CD1c-positive myeloid dendritic cell (primary cell): ENCODE measurements at regions not wholly inside any gene's neighbourhood (a gene's known extent, or its start where the extent isn't known, plus 50 kb on each side); places are given as distances from the start of the nearest gene placed in this dataset.
"Not testable (repeated sequence)": the region's sequence is repeated elsewhere in the genome, so short reads cannot be mapped to it uniquely, and the experiment has no call there.

ENCODE experiments used
- DNase-seq: peaks from one replicate; pipeline ENCODE4 v3.0.0-alpha.2; 2016; ENCODE audit errors: extremely low spot score

- DNase-seq: no peak
Observed at GRCh38 chr21:41567901-41568510, 60.0 kb upstream of the TMPRSS2 start.

- not testable (repeated sequence) for DNase-seq
Observed at GRCh38 chr21:41567237-41567636, 59.3 kb upstream of the TMPRSS2 start.

- no peak for DNase-seq
Observed at GRCh38 chr21:41566500-41567014, 58.6 kb upstream of the TMPRSS2 start.

GRCh38 chr21:41565550-41565949, 57.6 kb upstream of the TMPRSS2 start:
- no peak for DNase-seq

GRCh38 chr21:41564871-41565274, 56.9 kb upstream of the TMPRSS2 start:
- peak; percentile 24 for DNase-seq

GRCh38 chr21:41562101-41563000, 54.4 kb upstream of the TMPRSS2 start:
- DNase-seq: peak; percentile 33

GRCh38 chr21:41561701-41562100, 53.7 kb upstream of the TMPRSS2 start:
- no peak for DNase-seq

GRCh38 chr21:41560661-41561158, 52.8 kb upstream of the TMPRSS2 start:
- peak; percentile 51 for DNase-seq

- DNase-seq: no peak
Observed at GRCh38 chr21:41559658-41560631, 52.0 kb upstream of the TMPRSS2 start.

- no peak for DNase-seq
Observed at GRCh38 chr21:41558842-41559241, 50.9 kb upstream of the TMPRSS2 start.

GRCh38 chr21:41557884-41558283, 49.9 kb upstream of the TMPRSS2 start:
- no peak for DNase-seq
